ENCODE measurements at regions not wholly inside any gene's neighbourhood (a gene's known extent, or its start where the extent isn't known, plus 50 kb on each side); places are given as distances from the start of the nearest gene placed in this dataset.

GRCh38 chr10:131662851-131663250 is 238.0 kb upstream of the PPP2R2D start:
- Histone ChIP-seq H3K4me3 (no peak overlapping the region), H3K36me3 (no peaks in the 10 kb centered on the region), H3K4me1 (no peaks in the 10 kb centered on the region), H3K9me3 (peaks cover 0 to 8% (median 0%) of the 10 kb centered on the region in 3 donors), H3K27ac (no peak overlapping the region), H3K27me3 (no peaks in the 10 kb centered on the region)
- intact Hi-C loops (cut with DNase I; ENCODE audit: low total_unique reads): no loop called here
- no peak for DNase-seq
- TF ChIP-seq CTCF (IDR thresholded peaks at IDR 0.05): no peak

DNA sequence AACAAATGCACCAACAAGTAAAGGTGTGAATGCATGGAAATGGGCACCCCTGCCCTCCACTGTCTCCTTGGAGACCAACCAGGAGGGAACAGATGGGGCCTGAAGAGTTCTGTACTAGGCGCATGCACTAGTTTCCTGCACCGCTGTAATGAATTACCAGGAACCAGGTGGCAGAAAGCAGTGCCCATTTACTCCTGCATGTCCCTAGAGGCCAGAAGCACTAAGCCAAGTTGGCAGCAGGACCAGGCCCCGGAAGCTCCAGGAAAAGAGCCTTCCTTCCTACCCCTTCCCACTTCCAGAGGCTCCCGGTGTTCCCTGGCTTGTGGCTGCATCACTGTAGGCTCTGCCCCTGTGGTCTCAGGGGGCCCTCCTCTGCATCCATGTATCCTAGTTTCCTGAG is 237.5 kb upstream of the PPP2R2D start:
- intact Hi-C loops (cut with DNase I; ENCODE audit: low total_unique reads): no loop called here
- no peaks in the 10 kb centered on the region for H3K36me3 ChIP-seq
- DNase-seq: no peak
- no peak overlapping the region for H3K4me3 ChIP-seq
- H3K9me3 ChIP-seq: peaks cover 0 to 8% (median 0%) of the 10 kb centered on the region in 3 donors
- no peak for TF ChIP-seq CTCF (IDR thresholded peaks at IDR 0.05)
- H3K27ac ChIP-seq: no peak overlapping the region
- no peaks in the 10 kb centered on the region for H3K27me3 ChIP-seq
- no peaks in the 10 kb centered on the region for H3K4me1 ChIP-seq

DNA sequence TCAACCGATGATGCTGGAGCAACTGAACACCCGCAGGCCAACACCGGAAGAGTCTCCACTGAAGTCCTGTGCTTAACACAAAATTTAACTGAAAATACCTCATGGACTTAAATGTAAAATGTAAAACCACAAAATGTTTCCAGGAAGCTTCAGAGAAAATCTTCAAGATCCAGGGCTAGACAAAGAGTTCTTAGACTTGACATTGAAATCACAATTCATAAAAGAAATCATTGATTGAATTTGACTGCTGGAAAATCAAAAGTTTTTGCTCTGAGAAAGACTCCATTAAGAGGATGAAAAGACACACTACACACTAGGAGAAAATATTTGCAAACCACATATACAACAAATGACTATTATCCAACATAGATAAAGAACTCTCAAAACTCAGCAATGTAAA is 234.7 kb upstream of the PPP2R2D start:
- Histone ChIP-seq H3K36me3 (no peaks in the 10 kb centered on the region), H3K27me3 (no peaks in the 10 kb centered on the region), H3K4me3 (no peak overlapping the region), H3K27ac (no peak overlapping the region), H3K4me1 (no peaks in the 10 kb centered on the region), H3K9me3 (peaks cover 0 to under 1% (median 0%) of the 10 kb centered on the region in 3 donors)
- DNase-seq: no peak
- intact Hi-C loops (cut with DNase I; ENCODE audit: low total_unique reads): no loop called here
- TF ChIP-seq CTCF (IDR thresholded peaks at IDR 0.05): no peak

DNA sequence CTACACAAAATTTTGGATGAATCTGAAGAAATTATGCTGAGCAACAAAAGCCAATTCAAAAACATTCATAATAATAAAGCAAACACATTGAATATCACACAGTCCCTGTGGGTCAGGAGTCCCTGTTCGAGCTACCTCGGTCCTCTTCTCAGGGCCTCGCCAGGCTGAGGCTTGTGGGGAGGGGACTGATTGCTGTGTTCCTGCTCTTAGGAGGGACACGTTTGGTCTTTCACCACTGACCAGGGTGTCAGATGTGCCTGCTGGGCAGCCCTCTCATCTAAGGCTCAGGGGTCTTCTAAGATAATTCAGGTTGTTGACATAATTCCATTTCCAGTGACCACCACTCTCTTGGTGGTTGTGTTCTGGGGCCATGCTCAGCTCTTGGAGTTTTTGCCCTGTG is 233.8 kb upstream of the PPP2R2D start:
- no peak for TF ChIP-seq CTCF (IDR thresholded peaks at IDR 0.05)
- Histone ChIP-seq H3K4me1 (no peaks in the 10 kb centered on the region), H3K4me3 (no peak overlapping the region), H3K27me3 (no peaks in the 10 kb centered on the region), H3K36me3 (no peaks in the 10 kb centered on the region), H3K9me3 (peaks cover 0 to 7% (median 0%) of the 10 kb centered on the region in 3 donors), H3K27ac (no peak overlapping the region)
- intact Hi-C loops (cut with DNase I; ENCODE audit: low total_unique reads): no loop called here
- no peak for DNase-seq

DNA sequence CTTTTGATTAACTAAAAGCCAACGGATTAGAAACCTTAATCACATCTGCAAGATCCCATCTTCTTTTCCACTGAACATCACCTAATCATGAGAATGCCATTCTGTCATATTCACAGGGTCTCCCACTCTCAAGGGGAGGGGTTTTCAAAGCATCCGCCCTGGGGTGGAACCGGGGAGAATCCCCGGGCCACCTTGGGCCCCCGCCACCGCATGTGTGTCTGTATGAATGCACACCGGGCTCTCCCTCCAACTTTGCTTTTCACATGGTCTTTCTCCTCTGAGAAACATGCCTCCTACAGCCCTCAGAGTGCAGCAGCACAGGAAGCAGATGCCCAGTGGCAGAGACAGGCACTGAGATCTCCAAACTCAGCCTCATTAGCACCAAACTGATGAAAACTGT is 233.2 kb upstream of the PPP2R2D start:
- H3K9me3 ChIP-seq: peaks cover 0 to 7% (median 0%) of the 10 kb centered on the region in 3 donors
- no peaks in the 10 kb centered on the region for H3K27me3 ChIP-seq
- no peak for TF ChIP-seq CTCF (IDR thresholded peaks at IDR 0.05)
- no peak overlapping the region for H3K4me3 ChIP-seq
- H3K27ac ChIP-seq: no peak overlapping the region
- H3K4me1 ChIP-seq: no peaks in the 10 kb centered on the region
- intact Hi-C loops (cut with DNase I; ENCODE audit: low total_unique reads): no loop called here
- no peak for DNase-seq
- H3K36me3 ChIP-seq: no peaks in the 10 kb centered on the region

- no peak for DNase-seq
- no peaks in the 10 kb centered on the region for H3K4me1 ChIP-seq
- no peaks in the 10 kb centered on the region for H3K27me3 ChIP-seq
- no peak overlapping the region for H3K4me3 ChIP-seq
- intact Hi-C loops (cut with DNase I; ENCODE audit: low total_unique reads): no loop called here
- H3K36me3 ChIP-seq: no peaks in the 10 kb centered on the region
- TF ChIP-seq CTCF (IDR thresholded peaks at IDR 0.05): no peak
- no peak overlapping the region for H3K27ac ChIP-seq
- peaks cover 0 to 10% (median 7%) of the 10 kb centered on the region in 3 donors for H3K9me3 ChIP-seq
Observed at GRCh38 chr10:131668903-131669302, 231.9 kb upstream of the PPP2R2D start.

Data from tibial artery (tissue), 4 donors.